ENCODE measurements at regions not wholly inside any gene's neighbourhood (a gene's known extent, or its start where the extent isn't known, plus 50 kb on each side); places are given as distances from the start of the nearest gene placed in this dataset.

DNA sequence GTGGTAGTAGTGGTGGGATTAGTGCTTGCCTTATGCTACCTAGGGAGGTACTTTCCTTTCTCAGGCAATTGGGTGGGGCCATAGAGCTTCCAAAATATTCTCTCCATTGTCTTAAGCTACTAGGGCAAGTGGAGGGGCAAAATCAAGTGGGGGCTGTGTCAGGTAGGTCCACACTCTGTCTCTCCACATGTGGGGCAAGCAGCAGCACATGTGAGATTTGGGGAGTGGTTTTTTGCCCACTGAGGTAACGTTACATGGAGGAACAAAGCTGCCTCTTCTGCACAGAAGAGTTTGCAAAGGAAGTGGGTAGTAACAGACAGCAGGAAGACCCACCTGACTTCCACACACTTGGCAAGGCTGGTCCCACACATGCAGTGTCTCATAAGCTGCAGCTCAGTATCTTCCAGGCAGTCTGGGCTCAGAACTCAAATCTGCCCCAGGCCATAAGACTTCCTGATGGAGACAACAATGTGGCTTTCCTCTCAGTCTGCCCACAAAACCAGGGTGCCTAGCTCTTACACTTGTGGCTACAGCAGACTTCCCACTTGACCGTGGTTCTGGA is 1581.5 kb upstream of the PCDH20 start:
- Histone ChIP-seq H3K27me3 (ENCODE audit: control insufficient read depth, insufficient read depth, low read length) (no peaks in the 10 kb centered on the region), H3K4me3 (ENCODE audit: low read length) (no peak overlapping the region), H3K9me3 (replicated peaks; ENCODE audit: control insufficient read depth, low read depth, low read length) (peaks cover under 1% of the 10 kb centered on the region), H3K27ac (ENCODE audit: low read length) (no peak overlapping the region), H3K4me1 (ENCODE audit: control insufficient read depth, insufficient read depth, low read length) (no peaks in the 10 kb centered on the region), H3K36me3 (ENCODE audit: control insufficient read depth, insufficient read depth, low read length) (no peaks in the 10 kb centered on the region)
- 86% methylated on average over 2 of the region's 2 CpGs for WGBS (ENCODE audit: insufficient coverage)
- DNase-seq: no peak

DNA sequence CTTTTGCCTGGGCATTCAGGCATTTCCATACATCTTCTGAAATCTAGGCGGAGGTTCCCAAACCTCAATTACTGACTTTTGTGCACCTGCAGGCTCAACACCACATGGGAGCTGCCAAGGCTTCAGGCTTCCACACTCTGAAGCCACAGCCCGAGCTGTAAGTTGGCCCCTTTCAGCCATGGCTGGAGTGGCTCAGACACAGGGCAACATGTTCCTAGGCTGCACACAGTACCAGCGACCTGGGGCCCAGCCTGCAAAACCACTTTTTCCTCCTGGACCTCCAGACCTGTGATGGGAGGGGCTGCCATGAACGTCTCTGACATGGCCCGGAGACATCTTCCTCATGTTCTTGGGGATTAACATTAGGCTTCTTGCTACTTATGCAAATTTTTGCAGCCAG is 1558.2 kb upstream of the PCDH20 start:
- H3K9me3 ChIP-seq (replicated peaks; ENCODE audit: control insufficient read depth, low read depth, low read length): no peaks in the 10 kb centered on the region
- H3K36me3 ChIP-seq (ENCODE audit: control insufficient read depth, insufficient read depth, low read length): no peaks in the 10 kb centered on the region
- WGBS (ENCODE audit: insufficient coverage): 97% methylated on average over 3 of the region's 5 CpGs
- no peaks in the 10 kb centered on the region for H3K27me3 ChIP-seq (ENCODE audit: control insufficient read depth, insufficient read depth, low read length)
- DNase-seq: no peak
- H3K27ac ChIP-seq (ENCODE audit: low read length): no peak overlapping the region
- no peaks in the 10 kb centered on the region for H3K4me1 ChIP-seq (ENCODE audit: control insufficient read depth, insufficient read depth, low read length)
- H3K4me3 ChIP-seq (ENCODE audit: low read length): no peak overlapping the region

DNA sequence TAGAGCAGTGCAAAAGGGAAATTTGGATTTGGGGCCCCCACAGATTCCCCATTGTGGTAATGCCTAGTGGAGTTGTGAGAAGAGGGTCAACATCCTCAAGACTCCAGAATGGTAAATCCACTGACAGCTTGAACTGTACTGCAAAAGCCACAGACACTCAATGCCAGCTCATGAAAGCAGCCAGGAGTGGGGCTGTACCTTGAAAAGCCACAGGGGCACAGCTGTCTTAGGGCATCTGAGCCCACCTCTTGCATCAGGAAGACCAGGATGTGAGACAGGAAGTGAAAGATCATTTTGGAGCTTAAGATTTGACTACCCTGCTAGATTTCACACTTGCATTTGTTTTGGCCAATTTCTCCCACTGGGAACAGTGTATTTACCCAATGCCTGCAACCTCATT is 1548.9 kb upstream of the PCDH20 start:
- Histone ChIP-seq H3K27ac (ENCODE audit: low read length) (no peak overlapping the region), H3K9me3 (replicated peaks; ENCODE audit: control insufficient read depth, low read depth, low read length) (no peaks in the 10 kb centered on the region), H3K4me3 (ENCODE audit: low read length) (no peak overlapping the region), H3K27me3 (ENCODE audit: control insufficient read depth, insufficient read depth, low read length) (no peaks in the 10 kb centered on the region), H3K36me3 (ENCODE audit: control insufficient read depth, insufficient read depth, low read length) (no peaks in the 10 kb centered on the region), H3K4me1 (ENCODE audit: control insufficient read depth, insufficient read depth, low read length) (no peaks in the 10 kb centered on the region)
- no peak for DNase-seq

DNA sequence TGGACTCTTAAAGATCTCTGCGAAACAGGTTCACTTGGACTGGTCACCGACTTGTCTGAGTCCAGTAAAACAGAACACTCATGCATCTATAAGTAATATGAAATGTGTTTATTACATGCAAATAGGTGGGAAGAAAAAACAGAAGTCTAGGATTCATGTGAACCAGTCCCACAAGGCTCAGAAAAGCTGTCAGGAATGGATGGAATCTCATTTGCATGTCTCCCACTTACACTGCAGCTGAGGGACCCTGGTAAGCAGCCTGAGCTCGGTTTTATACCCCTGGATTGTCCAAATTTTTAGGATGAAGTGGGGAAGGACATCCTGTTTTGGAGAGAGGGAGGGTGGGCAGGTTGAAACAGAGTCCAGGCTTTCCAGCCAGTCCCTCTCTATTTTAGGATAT is 1545.1 kb upstream of the PCDH20 start:
- no CpG with 5 or more reads among the region's 3 CpGs for WGBS (ENCODE audit: insufficient coverage)
- no peaks in the 10 kb centered on the region for H3K9me3 ChIP-seq (replicated peaks; ENCODE audit: control insufficient read depth, low read depth, low read length)
- H3K27me3 ChIP-seq (ENCODE audit: control insufficient read depth, insufficient read depth, low read length): no peaks in the 10 kb centered on the region
- H3K4me1 ChIP-seq (ENCODE audit: control insufficient read depth, insufficient read depth, low read length): no peaks in the 10 kb centered on the region
- H3K36me3 ChIP-seq (ENCODE audit: control insufficient read depth, insufficient read depth, low read length): no peaks in the 10 kb centered on the region
- H3K27ac ChIP-seq (ENCODE audit: low read length): no peak overlapping the region
- H3K4me3 ChIP-seq (ENCODE audit: low read length): no peak overlapping the region
- DNase-seq: no peak

DNA sequence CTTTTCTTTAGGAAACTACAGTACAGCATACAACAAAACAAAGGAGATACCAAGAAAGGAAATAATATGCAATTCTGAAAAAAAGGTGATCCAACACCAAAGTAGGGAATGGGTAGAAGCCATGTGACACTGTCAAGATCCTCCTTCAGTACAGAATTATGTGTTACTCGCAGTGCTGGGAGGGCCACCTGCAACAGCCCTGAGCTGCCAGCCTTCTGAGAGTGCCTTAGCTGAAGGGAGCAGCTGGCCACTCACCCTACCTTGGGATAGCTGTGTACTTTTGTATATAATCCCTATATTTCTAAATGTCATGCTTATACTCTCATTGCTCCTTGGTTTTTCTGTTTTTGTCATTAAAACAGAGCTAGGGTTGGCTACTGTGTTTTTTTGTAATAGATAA is 1518.2 kb upstream of the PCDH20 start:
- no peaks in the 10 kb centered on the region for H3K4me1 ChIP-seq (ENCODE audit: control insufficient read depth, insufficient read depth, low read length)
- no peaks in the 10 kb centered on the region for H3K9me3 ChIP-seq (replicated peaks; ENCODE audit: control insufficient read depth, low read depth, low read length)
- no peaks in the 10 kb centered on the region for H3K36me3 ChIP-seq (ENCODE audit: control insufficient read depth, insufficient read depth, low read length)
- H3K4me3 ChIP-seq (ENCODE audit: low read length): no peak overlapping the region
- no peaks in the 10 kb centered on the region for H3K27me3 ChIP-seq (ENCODE audit: control insufficient read depth, insufficient read depth, low read length)
- no CpG with 5 or more reads among the region's 1 CpG for WGBS (ENCODE audit: insufficient coverage)
- DNase-seq: no peak
- H3K27ac ChIP-seq (ENCODE audit: low read length): no peak overlapping the region

DNA sequence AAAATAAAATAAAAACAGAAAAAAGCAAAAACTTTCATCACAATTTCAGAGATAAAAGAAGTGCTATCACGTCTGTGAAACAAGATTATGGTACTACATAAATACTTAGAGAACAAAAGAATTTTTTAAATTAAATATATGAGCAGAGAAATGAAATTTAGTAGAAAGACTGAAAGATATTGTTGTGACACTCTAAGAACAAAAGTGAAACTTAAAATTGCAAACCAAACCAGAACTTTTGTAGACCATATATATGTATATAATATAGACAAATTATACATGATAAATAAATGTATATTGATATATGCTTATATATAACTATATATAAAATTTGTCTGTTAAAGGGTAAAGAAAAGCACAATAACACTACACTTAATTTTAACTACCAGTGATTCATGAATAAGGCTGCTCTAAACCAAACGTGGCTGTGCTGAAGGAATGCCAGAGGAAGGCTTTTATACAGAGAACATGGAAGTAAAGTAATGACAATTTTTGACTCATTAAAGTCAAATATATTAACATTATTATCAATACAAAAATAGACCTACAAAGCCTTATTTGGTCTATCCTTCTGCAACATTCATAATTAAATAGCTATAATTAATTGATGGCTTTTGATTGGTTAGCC is 1516.7 kb upstream of the PCDH20 start:
- WGBS (ENCODE audit: insufficient coverage): no CpG with 5 or more reads among the region's 2 CpGs
- Histone ChIP-seq H3K4me1 (ENCODE audit: control insufficient read depth, insufficient read depth, low read length) (no peaks in the 10 kb centered on the region), H3K4me3 (ENCODE audit: low read length) (no peak overlapping the region), H3K9me3 (replicated peaks; ENCODE audit: control insufficient read depth, low read depth, low read length) (no peaks in the 10 kb centered on the region), H3K36me3 (ENCODE audit: control insufficient read depth, insufficient read depth, low read length) (no peaks in the 10 kb centered on the region), H3K27ac (ENCODE audit: low read length) (no peak overlapping the region), H3K27me3 (ENCODE audit: control insufficient read depth, insufficient read depth, low read length) (no peaks in the 10 kb centered on the region)
- no peak for DNase-seq

DNA sequence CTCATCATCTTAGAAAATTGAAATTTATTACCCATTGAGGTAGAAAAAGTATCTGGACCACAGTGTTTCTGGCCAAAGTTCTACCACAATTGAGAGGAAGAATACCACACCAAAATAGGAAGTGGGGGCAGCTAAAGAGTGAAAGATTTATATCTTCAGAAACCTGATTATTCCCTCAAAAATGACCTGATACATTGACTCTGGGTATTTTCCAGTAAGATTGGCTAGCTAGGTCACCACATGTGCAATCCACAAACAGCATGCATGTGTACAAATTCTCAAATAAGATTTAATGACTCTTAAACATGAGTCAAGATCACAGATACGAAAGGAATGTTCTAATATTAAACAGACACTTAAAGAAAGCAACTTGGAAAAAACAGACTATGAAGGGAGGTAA is 1516.2 kb upstream of the PCDH20 start:
- Histone ChIP-seq H3K36me3 (ENCODE audit: control insufficient read depth, insufficient read depth, low read length) (no peaks in the 10 kb centered on the region), H3K27me3 (ENCODE audit: control insufficient read depth, insufficient read depth, low read length) (no peaks in the 10 kb centered on the region), H3K4me1 (ENCODE audit: control insufficient read depth, insufficient read depth, low read length) (no peaks in the 10 kb centered on the region), H3K4me3 (ENCODE audit: low read length) (no peak overlapping the region), H3K9me3 (replicated peaks; ENCODE audit: control insufficient read depth, low read depth, low read length) (no peaks in the 10 kb centered on the region), H3K27ac (ENCODE audit: low read length) (no peak overlapping the region)
- DNase-seq: no peak
- WGBS (ENCODE audit: insufficient coverage): no CpG with 5 or more reads among the region's 1 CpG

DNA sequence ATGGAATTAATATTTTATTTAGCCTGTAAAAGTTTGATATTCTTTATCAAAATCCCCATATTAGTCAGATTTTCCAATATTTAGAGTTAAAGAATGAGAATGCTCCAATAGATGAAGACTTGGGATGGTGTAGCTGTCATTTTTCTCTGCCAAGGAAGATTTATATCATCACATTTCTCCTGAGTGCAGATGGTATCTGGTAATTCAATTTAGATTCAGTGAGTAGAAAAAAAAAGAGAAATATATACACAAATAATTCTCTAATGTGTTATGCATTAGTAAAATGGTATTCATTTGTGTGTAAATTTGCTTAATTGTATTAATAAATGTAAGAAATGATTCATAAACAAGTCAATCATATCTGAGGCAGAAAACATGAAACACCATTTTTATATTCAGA is 1508.7 kb upstream of the PCDH20 start:
- Histone ChIP-seq H3K9me3 (replicated peaks; ENCODE audit: control insufficient read depth, low read depth, low read length) (peaks cover 1% of the 10 kb centered on the region), H3K27ac (ENCODE audit: low read length) (no peak overlapping the region), H3K27me3 (ENCODE audit: control insufficient read depth, insufficient read depth, low read length) (no peaks in the 10 kb centered on the region), H3K4me1 (ENCODE audit: control insufficient read depth, insufficient read depth, low read length) (no peaks in the 10 kb centered on the region), H3K4me3 (ENCODE audit: low read length) (no peak overlapping the region), H3K36me3 (ENCODE audit: control insufficient read depth, insufficient read depth, low read length) (no peaks in the 10 kb centered on the region)
- DNase-seq: no peak

DNA sequence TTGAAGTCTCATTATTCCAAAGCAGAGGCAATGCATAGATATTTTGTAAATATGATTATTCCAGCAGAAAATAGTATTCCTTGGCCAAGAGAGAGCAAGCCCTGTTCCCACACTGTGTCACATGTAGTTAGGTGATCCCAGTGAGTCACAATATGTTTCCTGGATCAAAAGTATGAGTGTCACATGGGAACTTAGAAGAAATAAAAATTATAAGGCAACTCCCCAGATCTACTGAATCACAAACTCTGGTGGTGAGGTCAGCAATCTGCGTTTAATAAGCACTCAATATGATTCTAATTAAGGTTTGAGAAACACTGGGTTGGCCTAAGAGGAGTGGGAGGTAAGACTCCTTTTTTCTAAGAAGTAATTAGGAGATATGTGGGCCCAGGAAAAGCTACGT is 1504.5 kb upstream of the PCDH20 start:
- Histone ChIP-seq H3K27me3 (ENCODE audit: control insufficient read depth, insufficient read depth, low read length) (no peaks in the 10 kb centered on the region), H3K9me3 (replicated peaks; ENCODE audit: control insufficient read depth, low read depth, low read length) (peaks cover 2% of the 10 kb centered on the region), H3K36me3 (ENCODE audit: control insufficient read depth, insufficient read depth, low read length) (no peaks in the 10 kb centered on the region), H3K4me3 (ENCODE audit: low read length) (no peak overlapping the region), H3K27ac (ENCODE audit: low read length) (no peak overlapping the region), H3K4me1 (ENCODE audit: control insufficient read depth, insufficient read depth, low read length) (no peaks in the 10 kb centered on the region)
- no peak for DNase-seq
- 17% methylated on average over 1 of the region's 2 CpGs for WGBS (ENCODE audit: insufficient coverage)

DNA sequence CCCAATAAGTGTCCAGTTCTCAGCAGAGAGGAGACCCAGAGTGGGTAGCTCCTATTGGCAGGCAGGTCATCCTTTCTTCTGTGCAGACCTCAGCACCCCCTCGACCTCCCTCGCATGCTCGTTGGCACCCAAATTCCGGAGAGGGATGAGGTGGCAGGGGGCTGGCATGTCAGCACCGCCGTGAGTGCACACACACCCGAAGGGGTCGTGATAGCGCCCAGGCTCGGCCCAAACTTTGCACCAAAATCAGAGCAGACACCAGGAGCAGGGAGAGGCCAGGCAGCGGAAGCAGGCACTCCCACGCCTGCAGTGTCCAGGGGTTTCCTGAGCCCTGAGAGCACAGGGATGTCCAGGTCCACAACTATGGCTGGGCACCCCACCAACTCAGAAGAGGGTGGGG is 1503.8 kb upstream of the PCDH20 start:
- Histone ChIP-seq H3K27me3 (ENCODE audit: control insufficient read depth, insufficient read depth, low read length) (no peaks in the 10 kb centered on the region), H3K36me3 (ENCODE audit: control insufficient read depth, insufficient read depth, low read length) (no peaks in the 10 kb centered on the region), H3K4me1 (ENCODE audit: control insufficient read depth, insufficient read depth, low read length) (no peaks in the 10 kb centered on the region), H3K9me3 (replicated peaks; ENCODE audit: control insufficient read depth, low read depth, low read length) (peaks cover 2% of the 10 kb centered on the region), H3K27ac (ENCODE audit: low read length) (no peak overlapping the region), H3K4me3 (ENCODE audit: low read length) (no peak overlapping the region)
- WGBS (ENCODE audit: insufficient coverage): 88% methylated on average over 11 of the region's 12 CpGs
- no peak for DNase-seq

DNA sequence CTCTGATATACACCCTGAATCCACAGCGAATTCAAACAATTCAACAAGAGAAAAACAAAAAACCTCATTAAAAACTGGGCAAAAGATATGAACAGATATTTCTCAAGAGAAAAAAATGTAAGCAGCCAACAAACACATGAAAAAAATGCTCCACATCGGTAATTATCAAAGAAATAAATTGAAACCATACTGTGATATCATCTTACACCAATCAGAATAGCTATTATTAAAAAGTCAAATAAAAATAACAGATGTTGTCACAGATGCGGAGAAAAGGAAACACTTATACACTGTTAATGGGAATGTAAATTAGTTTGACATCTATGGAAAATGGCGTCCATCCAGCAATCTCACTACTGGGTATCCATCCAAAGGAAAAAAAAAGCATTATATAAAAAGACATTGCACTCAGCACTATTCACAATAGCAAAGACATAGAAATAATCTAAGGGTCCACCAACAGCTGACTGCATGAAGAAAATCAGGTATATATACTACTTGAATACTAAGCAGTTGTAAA is 1495.0 kb upstream of the PCDH20 start:
- no peaks in the 10 kb centered on the region for H3K4me1 ChIP-seq (ENCODE audit: control insufficient read depth, insufficient read depth, low read length)
- WGBS (ENCODE audit: insufficient coverage): no CpG with 5 or more reads among the region's 4 CpGs
- H3K27me3 ChIP-seq (ENCODE audit: control insufficient read depth, insufficient read depth, low read length): no peaks in the 10 kb centered on the region
- no peak overlapping the region for H3K4me3 ChIP-seq (ENCODE audit: low read length)
- H3K36me3 ChIP-seq (ENCODE audit: control insufficient read depth, insufficient read depth, low read length): no peaks in the 10 kb centered on the region
- H3K9me3 ChIP-seq (replicated peaks; ENCODE audit: control insufficient read depth, low read depth, low read length): no peaks in the 10 kb centered on the region
- DNase-seq: peak; percentile 68
- H3K27ac ChIP-seq (ENCODE audit: low read length): no peak overlapping the region
